ENCODE measurements at regions not wholly inside any gene's neighbourhood (a gene's known extent, or its start where the extent isn't known, plus 50 kb on each side); places are given as distances from the start of the nearest gene placed in this dataset.

- Histone ChIP-seq H3K27ac (ENCODE audit: low read length) (no peak overlapping the region), H3K27me3 (ENCODE audit: control insufficient read depth, insufficient read depth, low read length) (no peaks in the 10 kb centered on the region), H3K4me1 (ENCODE audit: control insufficient read depth, low read depth, low read length) (no peaks in the 10 kb centered on the region), H3K36me3 (ENCODE audit: control insufficient read depth, low read depth, low read length) (no peaks in the 10 kb centered on the region), H3K9ac (ENCODE audit: low read length) (no peak overlapping the region), H3K9me3 (ENCODE audit: control insufficient read depth, low read depth, low read length) (no peaks in the 10 kb centered on the region), H3K4me3 (ENCODE audit: low read length) (no peak overlapping the region)
Measured at GRCh38 chr6:66082914-66083313, 375.9 kb upstream of the EYS start.

GRCh38 chr6:66068907-66069306 is 361.9 kb upstream of the EYS start:
- no peaks in the 10 kb centered on the region for H3K36me3 ChIP-seq (ENCODE audit: control insufficient read depth, low read depth, low read length)
- no peaks in the 10 kb centered on the region for H3K27me3 ChIP-seq (ENCODE audit: control insufficient read depth, insufficient read depth, low read length)
- no peak overlapping the region for H3K9ac ChIP-seq (ENCODE audit: low read length)
- H3K4me1 ChIP-seq (ENCODE audit: control insufficient read depth, low read depth, low read length): no peaks in the 10 kb centered on the region
- H3K9me3 ChIP-seq (ENCODE audit: control insufficient read depth, low read depth, low read length): no peaks in the 10 kb centered on the region
- no peak overlapping the region for H3K27ac ChIP-seq (ENCODE audit: low read length)
- no peak overlapping the region for H3K4me3 ChIP-seq (ENCODE audit: low read length)

DNA sequence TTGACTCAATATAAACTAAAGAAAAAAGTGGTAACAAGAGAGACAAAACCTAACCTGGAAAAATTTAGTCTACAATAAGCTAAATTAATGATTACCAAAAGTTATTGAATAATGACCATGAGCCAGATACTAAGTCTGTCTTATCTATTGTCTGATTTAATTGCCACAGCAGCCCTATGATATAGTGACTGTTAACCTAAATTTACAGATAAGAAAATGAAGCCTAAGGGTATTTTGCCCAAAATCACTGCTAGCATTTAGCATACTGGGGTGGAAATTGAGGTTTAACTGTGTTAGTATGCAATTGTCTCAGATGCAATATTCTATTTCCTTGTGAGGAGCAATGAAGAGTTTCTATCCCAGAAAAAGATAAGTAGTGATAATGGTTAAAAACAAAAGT is 361.0 kb upstream of the EYS start:
- no peaks in the 10 kb centered on the region for H3K9me3 ChIP-seq (ENCODE audit: control insufficient read depth, low read depth, low read length)

DNA sequence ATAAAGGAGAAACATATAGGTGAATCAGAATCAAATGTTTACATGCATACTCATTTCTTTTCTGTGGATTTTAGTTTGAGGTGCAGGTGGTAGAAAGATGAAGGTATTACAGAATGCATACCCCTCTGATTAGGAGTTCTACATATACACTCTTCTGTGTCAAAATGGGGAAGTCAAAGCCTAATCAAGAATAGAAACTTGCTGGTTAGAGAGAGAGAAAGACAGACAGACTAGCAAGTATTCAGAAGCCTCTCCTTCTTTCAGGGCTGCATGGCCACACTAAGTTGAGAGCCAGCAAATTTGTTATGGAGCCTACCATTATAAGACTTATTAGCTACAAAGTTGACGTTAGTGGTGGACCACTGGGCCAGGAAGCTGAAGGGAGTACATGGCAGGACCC is 358.3 kb upstream of the EYS start:
- Histone ChIP-seq H3K27me3 (ENCODE audit: control insufficient read depth, insufficient read depth, low read length) (no peaks in the 10 kb centered on the region), H3K9ac (ENCODE audit: low read length) (no peak overlapping the region), H3K4me1 (ENCODE audit: control insufficient read depth, low read depth, low read length) (no peaks in the 10 kb centered on the region), H3K27ac (ENCODE audit: low read length) (no peak overlapping the region), H3K4me3 (ENCODE audit: low read length) (no peak overlapping the region), H3K9me3 (ENCODE audit: control insufficient read depth, low read depth, low read length) (peaks cover 3% of the 10 kb centered on the region), H3K36me3 (ENCODE audit: control insufficient read depth, low read depth, low read length) (no peaks in the 10 kb centered on the region)

More for the DNA sequence above, 361.0 kb upstream of the EYS start:
- Histone ChIP-seq H3K27ac (ENCODE audit: low read length) (no peak overlapping the region), H3K4me3 (ENCODE audit: low read length) (no peak overlapping the region), H3K27me3 (ENCODE audit: control insufficient read depth, insufficient read depth, low read length) (no peaks in the 10 kb centered on the region), H3K36me3 (ENCODE audit: control insufficient read depth, low read depth, low read length) (no peaks in the 10 kb centered on the region), H3K4me1 (ENCODE audit: control insufficient read depth, low read depth, low read length) (no peaks in the 10 kb centered on the region), H3K9ac (ENCODE audit: low read length) (no peak overlapping the region)

- H3K4me3 ChIP-seq (ENCODE audit: low read length): no peak overlapping the region
- H3K9me3 ChIP-seq (ENCODE audit: control insufficient read depth, low read depth, low read length): no peaks in the 10 kb centered on the region
- no peak overlapping the region for H3K9ac ChIP-seq (ENCODE audit: low read length)
- H3K27ac ChIP-seq (ENCODE audit: low read length): no peak overlapping the region
- no peaks in the 10 kb centered on the region for H3K36me3 ChIP-seq (ENCODE audit: control insufficient read depth, low read depth, low read length)
- H3K4me1 ChIP-seq (ENCODE audit: control insufficient read depth, low read depth, low read length): no peaks in the 10 kb centered on the region
- no peaks in the 10 kb centered on the region for H3K27me3 ChIP-seq (ENCODE audit: control insufficient read depth, insufficient read depth, low read length)
Measured at GRCh38 chr6:66057034-66057433, 350.0 kb upstream of the EYS start.

DNA sequence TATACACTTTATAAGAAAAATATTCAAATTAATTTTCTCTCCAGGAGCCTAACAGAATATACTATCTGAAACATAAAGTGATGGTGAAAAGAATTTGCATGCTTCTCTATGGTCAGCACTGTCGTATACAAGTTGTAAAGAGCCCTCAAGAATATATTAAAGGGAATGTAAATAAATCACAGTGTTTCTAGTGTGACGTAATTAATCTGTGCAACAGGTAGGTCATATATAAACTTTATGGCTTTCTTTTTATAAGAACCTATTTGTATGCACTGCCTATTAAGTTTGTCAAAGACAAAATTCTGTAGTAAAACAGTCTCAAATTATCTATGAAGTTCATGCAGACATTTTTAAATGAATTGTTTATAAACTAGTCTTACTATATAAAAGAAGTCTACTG is 347.9 kb upstream of the EYS start:
- H3K27me3 ChIP-seq (ENCODE audit: control insufficient read depth, insufficient read depth, low read length): no peaks in the 10 kb centered on the region
- H3K36me3 ChIP-seq (ENCODE audit: control insufficient read depth, low read depth, low read length): no peaks in the 10 kb centered on the region
- H3K27ac ChIP-seq (ENCODE audit: low read length): no peak overlapping the region
- no peaks in the 10 kb centered on the region for H3K9me3 ChIP-seq (ENCODE audit: control insufficient read depth, low read depth, low read length)
- no peak overlapping the region for H3K4me3 ChIP-seq (ENCODE audit: low read length)
- H3K4me1 ChIP-seq (ENCODE audit: control insufficient read depth, low read depth, low read length): no peaks in the 10 kb centered on the region
- H3K9ac ChIP-seq (ENCODE audit: low read length): no peak overlapping the region

DNA sequence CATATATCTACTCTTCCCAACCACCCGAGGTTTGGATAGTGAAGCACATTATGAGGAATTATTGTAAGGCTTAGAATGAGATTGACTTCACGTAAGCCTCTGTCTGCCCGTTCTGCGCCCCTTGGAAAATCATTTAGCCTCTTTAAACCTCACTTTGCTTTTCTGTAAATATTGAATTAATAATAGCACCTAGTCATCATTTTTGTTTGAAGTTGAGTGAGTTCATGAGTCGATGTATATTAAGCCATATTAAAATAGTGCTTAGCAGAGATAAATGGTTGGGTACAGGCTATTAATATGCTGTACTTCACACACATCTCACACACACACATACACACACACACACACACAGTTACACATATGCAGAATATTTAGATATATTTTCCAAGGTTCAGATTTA is 344.8 kb upstream of the EYS start:
- Histone ChIP-seq H3K27ac (ENCODE audit: low read length) (no peak overlapping the region), H3K36me3 (ENCODE audit: control insufficient read depth, low read depth, low read length) (no peaks in the 10 kb centered on the region), H3K27me3 (ENCODE audit: control insufficient read depth, insufficient read depth, low read length) (no peaks in the 10 kb centered on the region), H3K9me3 (ENCODE audit: control insufficient read depth, low read depth, low read length) (no peaks in the 10 kb centered on the region), H3K4me1 (ENCODE audit: control insufficient read depth, low read depth, low read length) (no peaks in the 10 kb centered on the region), H3K4me3 (ENCODE audit: low read length) (no peak overlapping the region), H3K9ac (ENCODE audit: low read length) (no peak overlapping the region)

DNA sequence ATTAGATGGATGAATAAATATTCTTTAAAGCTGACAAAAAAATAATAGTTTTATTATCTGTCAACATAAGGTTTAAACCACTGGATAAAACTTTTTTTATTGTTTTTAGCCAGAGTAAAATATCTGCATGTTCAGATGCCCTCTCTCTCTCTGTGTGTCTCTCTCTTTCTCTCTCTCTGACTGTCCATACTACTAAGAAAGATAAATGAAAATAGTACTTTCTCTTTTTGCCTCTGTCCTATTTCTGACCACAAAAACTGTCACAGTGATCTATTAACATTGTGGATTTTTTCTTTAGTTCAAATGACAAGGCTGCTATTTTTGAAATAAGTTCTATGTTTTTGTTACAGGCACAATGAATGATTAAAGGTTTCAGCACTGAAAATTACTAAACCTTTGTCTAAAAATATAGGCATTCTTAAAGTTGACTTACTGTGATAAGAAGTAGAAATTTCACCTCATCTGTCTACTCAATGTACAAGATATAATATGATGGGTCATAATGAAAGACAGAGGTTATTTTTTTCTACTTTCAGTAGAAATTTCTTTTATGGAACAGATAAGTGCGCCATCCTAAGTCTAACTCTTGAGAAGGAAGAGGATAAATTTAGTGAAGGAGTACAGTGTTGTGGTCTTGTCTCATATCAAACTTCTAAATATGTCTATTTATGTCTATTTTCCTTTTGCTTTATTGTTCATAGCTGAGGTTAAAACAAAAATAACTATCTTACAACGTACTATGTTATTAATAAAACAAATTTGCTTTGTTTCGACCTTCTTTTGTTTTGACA is 341.9 kb upstream of the EYS start:
- H3K9me3 ChIP-seq (ENCODE audit: control insufficient read depth, low read depth, low read length): no peaks in the 10 kb centered on the region
- no peak overlapping the region for H3K9ac ChIP-seq (ENCODE audit: low read length)
- H3K27me3 ChIP-seq (ENCODE audit: control insufficient read depth, insufficient read depth, low read length): no peaks in the 10 kb centered on the region
- H3K36me3 ChIP-seq (ENCODE audit: control insufficient read depth, low read depth, low read length): no peaks in the 10 kb centered on the region
- H3K4me3 ChIP-seq (ENCODE audit: low read length): no peak overlapping the region
- no peak overlapping the region for H3K27ac ChIP-seq (ENCODE audit: low read length)
- H3K4me1 ChIP-seq (ENCODE audit: control insufficient read depth, low read depth, low read length): no peaks in the 10 kb centered on the region

- no peaks in the 10 kb centered on the region for H3K9me3 ChIP-seq (ENCODE audit: control insufficient read depth, low read depth, low read length)
- H3K27me3 ChIP-seq (ENCODE audit: control insufficient read depth, insufficient read depth, low read length): no peaks in the 10 kb centered on the region
- H3K9ac ChIP-seq (ENCODE audit: low read length): no peak overlapping the region
- H3K4me3 ChIP-seq (ENCODE audit: low read length): no peak overlapping the region
- H3K36me3 ChIP-seq (ENCODE audit: control insufficient read depth, low read depth, low read length): no peaks in the 10 kb centered on the region
- H3K27ac ChIP-seq (ENCODE audit: low read length): no peak overlapping the region
- H3K4me1 ChIP-seq (ENCODE audit: control insufficient read depth, low read depth, low read length): no peaks in the 10 kb centered on the region
Measured at GRCh38 chr6:66032626-66033025, 325.6 kb upstream of the EYS start.

GRCh38 chr6:66029391-66029790 is 322.4 kb upstream of the EYS start:
- no peak overlapping the region for H3K9ac ChIP-seq (ENCODE audit: low read length)
- no peak overlapping the region for H3K4me3 ChIP-seq (ENCODE audit: low read length)
- no peaks in the 10 kb centered on the region for H3K4me1 ChIP-seq (ENCODE audit: control insufficient read depth, low read depth, low read length)
- H3K9me3 ChIP-seq (ENCODE audit: control insufficient read depth, low read depth, low read length): no peaks in the 10 kb centered on the region
- H3K36me3 ChIP-seq (ENCODE audit: control insufficient read depth, low read depth, low read length): no peaks in the 10 kb centered on the region
- H3K27me3 ChIP-seq (ENCODE audit: control insufficient read depth, insufficient read depth, low read length): no peaks in the 10 kb centered on the region
- H3K27ac ChIP-seq (ENCODE audit: low read length): no peak overlapping the region

DNA sequence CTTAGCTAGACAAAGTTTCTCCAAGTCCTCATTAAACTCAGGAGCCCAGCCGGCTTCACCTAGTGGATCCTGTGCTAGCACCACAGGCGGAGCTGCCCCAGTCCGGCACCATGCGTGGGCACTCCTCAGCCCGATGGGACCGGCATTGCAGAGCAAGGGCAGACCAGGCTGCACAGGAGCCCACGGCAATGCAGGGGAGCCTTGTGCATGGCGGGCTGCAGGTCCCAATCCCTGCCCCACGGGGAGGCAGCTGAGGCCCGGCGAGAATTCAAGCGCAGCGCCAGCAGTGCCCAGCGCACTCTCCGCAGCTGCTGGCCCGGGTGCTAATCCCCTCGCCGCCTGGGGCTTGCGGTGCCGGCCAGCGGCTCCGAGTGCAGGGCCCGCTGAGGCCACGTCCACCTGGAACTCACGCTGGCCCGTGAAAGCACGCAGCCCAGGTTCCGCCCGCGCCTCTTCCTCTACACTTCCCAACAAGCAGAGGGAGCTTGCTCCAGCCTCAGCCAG is 292.3 kb upstream of the EYS start:
- H3K27me3 ChIP-seq (ENCODE audit: control insufficient read depth, insufficient read depth, low read length): no peaks in the 10 kb centered on the region
- no peak overlapping the region for H3K4me3 ChIP-seq (ENCODE audit: low read length)
- H3K9me3 ChIP-seq (ENCODE audit: control insufficient read depth, low read depth, low read length): no peaks in the 10 kb centered on the region
- no peaks in the 10 kb centered on the region for H3K4me1 ChIP-seq (ENCODE audit: control insufficient read depth, low read depth, low read length)
- no peak overlapping the region for H3K27ac ChIP-seq (ENCODE audit: low read length)
- H3K36me3 ChIP-seq (ENCODE audit: control insufficient read depth, low read depth, low read length): no peaks in the 10 kb centered on the region
- no peak overlapping the region for H3K9ac ChIP-seq (ENCODE audit: low read length)

DNA sequence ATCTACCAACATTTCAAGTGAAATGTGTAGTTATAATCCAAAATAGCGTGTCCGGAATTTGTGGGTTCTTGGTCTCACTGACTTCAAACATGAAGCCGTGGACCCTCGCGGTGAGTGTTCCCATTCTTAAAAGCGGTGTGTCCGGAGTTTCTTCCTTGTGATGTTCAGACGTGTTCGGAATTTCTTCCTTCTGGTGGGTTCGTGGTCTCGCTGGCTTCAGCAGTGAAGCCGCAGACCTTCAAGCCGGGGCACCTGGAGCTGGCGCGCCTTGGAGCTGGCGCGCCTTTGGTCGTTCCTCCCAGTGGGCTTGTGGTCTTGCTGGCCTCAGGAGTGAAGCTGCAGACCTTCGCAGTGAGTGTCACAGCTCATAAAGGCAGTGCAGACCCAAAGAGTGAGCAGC is 291.5 kb upstream of the EYS start:
- Histone ChIP-seq H3K27me3 (ENCODE audit: control insufficient read depth, insufficient read depth, low read length) (no peaks in the 10 kb centered on the region), H3K9ac (ENCODE audit: low read length) (no peak overlapping the region), H3K36me3 (ENCODE audit: control insufficient read depth, low read depth, low read length) (no peaks in the 10 kb centered on the region), H3K4me3 (ENCODE audit: low read length) (no peak overlapping the region), H3K4me1 (ENCODE audit: control insufficient read depth, low read depth, low read length) (no peaks in the 10 kb centered on the region), H3K27ac (ENCODE audit: low read length) (no peak overlapping the region), H3K9me3 (ENCODE audit: control insufficient read depth, low read depth, low read length) (no peaks in the 10 kb centered on the region)

Data from iPS-18a (cell line).